Esophagus squamous epithelium (tissue), 4 donors: ENCODE measurements at regions not wholly inside any gene's neighbourhood (a gene's known extent, or its start where the extent isn't known, plus 50 kb on each side); places are given as distances from the start of the nearest gene placed in this dataset.

Experiments
- CTCF ChIP-seq, 6 experiments: fragments of 450-650 bp in 4 of 6; fragments of 200-600 bp in 2 of 6; sonication (generic) in 2 of 6; IDR thresholded peaks; one replicate each; pipeline ENCODE4 v1.5.1; 2016 to 2019; ENCODE audit warnings: antibody characterized with exemption in 6 of 6, mild to moderate bottlenecking in 4 of 6, moderate library complexity in 4 of 6
- POLR2A ChIP-seq, 4 donors: fragments of 450-650 bp; IDR thresholded peaks; one replicate each; pipeline ENCODE4 v1.6.1; 2017; ENCODE audit warnings: antibody characterized with exemption in 4 of 4, mild to moderate bottlenecking in 4 of 4, moderate library complexity in 3 of 4

- TF ChIP-seq POLR2A (IDR thresholded peaks at IDR 0.05): no peak
- no peak for TF ChIP-seq CTCF (IDR thresholded peaks at IDR 0.05)
These were observed 227.0 kb upstream of the ISL1 start for GRCh38 chr5:51156222-51156621.
